Stimulated activated CD4-positive, alpha-beta T cell treated with anti-CD3 and anti-CD28 coated beads, Interleukin-2, amount 100 ng/mL, for 24 hours (primary cell): ENCODE measurements at regions not wholly inside any gene's neighbourhood (a gene's known extent, or its start where the extent isn't known, plus 50 kb on each side); places are given as distances from the start of the nearest gene placed in this dataset.

Experiments used
- DNase-seq, 2 donors: peaks; one replicate each; pipeline ENCODE4 v3.0.0-alpha.2; 2020

DNA sequence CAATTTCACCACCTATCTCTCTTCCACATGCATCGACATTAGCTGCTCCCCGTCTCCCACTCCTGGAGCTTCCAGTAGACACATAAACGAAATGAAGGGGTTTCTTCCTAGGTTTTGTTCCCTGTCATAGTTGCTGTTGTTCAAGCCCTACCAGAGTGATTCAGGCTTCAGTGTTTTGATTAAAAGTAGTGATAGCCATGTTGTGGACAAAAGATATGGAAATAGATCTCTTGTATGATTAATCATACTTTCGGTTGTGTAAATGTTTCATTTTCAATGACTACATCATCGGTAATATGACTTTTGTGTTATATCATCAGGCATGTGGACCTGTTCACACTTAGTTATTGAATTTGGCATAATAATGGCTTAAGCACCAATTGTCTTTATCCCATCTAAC lies 96.5 kb upstream of the KLF3 start:
- DNase-seq, result no peak

DNA sequence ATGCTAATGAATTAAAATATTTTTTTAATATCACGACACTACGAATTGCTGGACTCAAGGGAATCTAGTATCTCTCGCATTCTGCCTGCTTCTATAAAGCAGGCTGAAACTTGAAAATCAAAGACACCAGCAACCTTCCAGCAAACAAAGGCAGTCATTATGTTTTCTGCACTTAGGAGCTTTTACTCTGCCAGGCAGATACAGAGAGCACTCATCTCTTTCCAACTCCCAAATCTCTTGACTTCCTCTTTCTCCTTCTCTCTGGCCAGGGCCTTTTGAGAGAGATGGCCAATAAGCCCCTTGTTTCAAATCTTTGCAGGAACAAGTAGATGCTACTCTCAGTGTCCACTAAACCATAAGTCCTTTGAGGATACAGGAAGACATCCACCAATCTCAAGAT lies 95.2 kb upstream of the KLF3 start:
- DNase-seq, result no peak

DNA sequence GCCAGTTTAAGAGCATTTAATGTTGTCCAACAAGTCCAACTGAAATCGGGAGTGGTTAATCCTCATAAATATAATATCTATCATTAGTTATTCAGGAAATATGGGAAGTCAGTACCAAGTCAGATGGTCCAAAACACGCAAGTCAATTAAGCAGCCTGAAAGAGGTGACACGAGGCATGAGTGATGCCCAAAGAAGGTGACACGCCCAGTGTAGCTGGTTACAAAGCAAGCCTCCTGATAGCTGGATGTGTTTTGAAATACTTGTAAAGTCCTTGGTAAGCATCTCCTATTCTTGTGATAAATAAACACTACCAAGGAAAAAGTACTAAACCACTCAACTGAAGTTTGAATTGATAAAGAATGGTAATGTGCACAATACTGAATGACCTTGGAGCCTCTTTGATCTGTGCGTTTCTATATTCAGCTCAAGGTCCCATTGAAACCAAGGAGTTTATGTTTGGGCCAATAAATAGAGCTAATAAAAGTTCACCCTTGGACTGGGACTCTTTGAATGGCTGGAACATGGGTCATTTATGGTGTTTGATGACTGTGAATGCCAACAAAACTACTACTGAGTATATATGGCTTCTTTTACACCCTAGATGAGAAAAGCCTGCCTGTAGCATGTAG lies 93.2 kb upstream of the KLF3 start:
- no peak for DNase-seq

DNA sequence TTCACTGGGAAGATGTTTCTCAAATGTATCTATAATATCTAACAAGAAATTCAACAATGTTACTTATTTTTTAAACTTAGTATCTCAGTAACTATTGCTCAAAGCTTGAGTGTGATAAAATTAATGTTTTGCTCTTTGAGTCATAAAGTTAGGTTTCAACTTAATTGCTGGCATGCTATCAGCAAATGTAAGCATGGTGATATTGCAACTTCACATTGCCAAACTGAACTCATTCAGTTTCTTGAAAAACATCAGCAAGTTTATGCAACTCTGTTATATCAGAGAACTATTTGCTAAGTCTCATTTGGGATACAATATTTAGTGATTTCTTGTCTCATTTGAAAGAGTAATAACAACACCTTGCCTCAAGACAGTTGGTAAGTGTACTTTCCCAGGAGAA lies 91.2 kb upstream of the KLF3 start:
- no peak for DNase-seq

DNA sequence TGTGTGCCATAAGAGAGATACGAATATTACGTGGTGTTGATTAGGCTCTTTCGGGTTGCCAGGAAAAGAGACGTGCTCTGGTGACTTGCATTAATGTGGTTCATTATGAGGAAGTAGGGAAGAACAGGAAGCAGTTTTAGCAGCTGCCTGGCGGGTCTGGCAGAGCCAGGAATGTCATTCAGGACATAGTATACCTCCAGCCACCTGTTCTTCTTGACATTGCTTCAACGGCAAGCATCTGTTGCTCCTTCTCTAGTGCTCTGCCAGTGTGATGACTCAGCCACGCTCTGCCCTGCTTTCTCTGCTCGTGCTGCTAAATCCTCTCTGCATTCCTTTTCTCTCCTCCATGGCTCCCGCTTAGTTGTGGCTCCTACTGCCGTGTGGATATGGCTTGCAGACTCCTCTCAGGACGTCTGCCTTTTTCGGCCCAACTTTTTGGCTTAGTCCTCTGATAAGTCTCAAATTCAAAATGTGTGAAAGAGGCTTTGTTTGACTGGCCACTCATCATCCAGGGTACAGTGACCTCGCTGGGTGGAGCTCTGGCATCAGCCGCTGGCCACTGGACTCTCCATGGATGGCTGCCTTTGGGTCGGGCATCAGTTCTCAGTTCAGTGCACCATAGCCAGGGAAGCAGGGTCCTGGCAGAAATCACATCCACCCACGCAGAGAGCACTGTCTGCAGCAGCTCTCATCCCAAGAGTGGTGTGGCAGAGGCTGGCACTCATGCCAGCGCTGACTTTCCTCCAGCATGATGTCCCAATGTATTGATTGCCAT lies 89.3 kb upstream of the KLF3 start:
- DNase-seq, result no peak

DNA sequence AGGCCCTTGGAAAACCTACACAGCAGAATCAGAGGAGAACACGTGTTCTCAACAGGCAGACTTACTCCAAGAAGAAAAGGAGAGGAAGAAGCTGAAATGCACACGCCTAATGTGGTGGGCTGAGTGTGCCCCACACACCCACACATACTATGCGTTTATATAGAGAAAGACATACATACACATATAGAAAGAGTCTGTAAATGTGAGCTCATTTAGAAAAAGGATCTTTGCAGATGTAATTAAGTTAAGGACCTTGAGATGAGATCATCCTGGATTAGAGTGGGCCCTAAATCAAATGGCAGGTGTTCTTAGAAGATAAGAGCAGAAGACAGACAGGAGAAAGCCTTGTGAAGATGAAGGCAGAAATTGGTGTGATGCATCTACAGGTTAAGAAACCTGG lies 87.2 kb upstream of the KLF3 start:
- no peak for DNase-seq

DNA sequence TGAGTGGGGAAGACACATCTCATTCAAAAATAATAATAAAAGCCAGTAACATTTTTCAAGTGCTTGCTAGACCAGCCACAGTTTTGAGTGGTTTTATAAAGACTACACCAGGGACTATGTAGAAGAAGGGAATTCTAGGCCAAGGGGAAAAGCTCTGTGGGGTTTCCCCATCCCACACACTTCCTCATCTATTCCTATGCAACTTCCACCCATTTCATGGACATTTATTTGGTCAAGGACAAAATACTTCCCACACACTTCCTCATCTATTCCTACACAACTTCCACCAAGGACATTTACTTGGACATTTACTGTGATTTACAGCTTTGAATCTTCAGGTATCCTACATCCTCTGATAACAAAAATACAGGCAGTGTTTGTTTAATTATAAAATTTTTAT lies 86.5 kb upstream of the KLF3 start:
- DNase-seq, result no peak

DNA sequence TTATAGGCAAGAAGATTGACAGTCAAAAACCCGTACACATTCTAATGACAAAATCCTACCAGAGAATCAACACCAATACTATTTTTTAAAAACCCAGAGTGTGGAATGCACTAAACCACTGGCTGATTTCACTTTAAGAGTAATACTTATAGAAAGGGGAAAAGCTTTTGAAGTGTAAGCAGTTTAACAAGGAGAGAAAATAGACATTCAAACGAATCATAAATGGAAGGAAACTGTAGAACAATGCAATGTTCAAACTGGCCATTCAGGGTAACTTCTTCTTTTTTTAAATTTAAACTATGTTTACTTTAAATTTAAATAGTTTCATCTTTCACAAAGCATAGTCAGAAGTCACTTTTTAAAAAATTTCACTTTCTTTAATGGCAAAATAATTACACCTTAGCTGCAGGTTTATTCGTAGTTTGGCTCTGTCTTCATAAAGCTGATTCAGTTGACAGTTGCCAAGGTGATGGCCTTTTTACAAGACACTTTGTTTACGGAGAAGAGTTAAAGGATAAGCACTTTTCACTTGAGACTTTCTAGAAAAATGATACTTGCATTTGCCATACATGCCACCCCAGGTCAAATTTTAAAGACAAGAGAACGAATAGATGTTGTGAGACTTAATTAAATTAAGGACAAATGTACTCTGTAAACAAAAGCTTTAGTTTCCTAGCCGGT lies 82.4 kb upstream of the KLF3 start:
- no peak for DNase-seq

DNA sequence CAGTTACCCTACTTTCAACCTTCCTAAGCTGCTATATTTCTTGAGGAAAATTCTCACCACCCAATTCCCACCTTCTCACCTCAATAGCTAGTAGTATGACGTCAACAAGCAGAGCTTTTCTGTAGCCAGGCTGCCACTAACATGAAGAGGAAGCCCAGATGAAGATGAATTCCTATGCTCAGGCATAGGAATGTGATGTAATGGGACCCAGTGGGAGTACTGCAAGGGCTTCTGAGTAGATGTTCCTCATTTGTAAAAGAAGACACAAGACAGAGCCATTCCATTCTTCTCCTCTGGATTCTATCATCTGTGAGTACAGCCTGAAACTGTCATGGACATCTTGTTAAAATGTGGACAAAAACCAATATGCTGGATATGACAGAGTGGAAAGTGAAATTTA lies 81.6 kb upstream of the KLF3 start:
- no peak for DNase-seq

DNA sequence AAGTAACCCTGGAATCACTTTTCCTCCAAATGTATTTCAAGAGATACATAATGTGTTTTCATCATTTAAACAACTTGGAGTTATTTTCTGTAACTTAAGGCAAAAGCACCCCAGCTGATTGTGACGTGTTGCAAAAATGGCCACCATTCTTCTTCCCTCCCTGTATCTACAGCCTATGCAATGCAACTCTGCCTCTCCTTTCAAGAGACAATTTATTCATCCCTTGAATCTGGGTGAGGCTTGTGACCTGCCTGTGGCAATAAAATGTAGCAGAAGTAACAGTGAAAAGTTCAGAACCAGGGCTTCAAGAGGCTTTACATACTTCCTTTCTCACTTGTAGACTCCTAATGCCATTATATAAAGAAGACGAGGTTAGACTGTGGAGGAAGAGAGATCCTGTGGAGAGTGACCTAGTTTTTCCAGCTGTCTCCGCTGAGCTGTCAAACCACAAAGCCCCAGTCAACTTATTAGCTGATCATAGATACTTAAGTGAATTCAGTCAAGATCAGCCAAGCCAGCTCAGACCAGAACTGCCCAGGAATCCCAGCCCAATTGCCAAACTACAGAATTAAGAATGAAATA lies 81.0 kb upstream of the KLF3 start:
- peak; percentile 20 to 21 for DNase-seq

DNA sequence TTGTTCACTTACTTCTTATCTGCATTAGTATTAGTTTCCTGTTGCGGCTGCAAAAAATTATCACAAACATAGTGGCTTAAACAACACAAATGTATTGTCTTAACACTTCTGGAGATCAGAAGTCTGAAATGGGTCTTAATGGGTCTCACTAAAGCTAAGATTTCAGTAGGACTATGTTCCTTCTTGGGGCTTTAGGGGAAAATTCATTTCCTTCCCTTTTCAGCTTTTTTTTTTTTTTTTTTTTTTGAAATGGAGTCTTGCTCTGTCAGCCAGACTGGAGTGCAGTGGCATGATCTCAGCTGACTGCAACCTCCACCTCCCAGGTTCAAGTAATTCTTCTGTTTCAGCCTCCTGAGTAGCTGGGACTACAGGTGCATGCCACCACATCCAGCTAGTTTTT lies 78.1 kb upstream of the KLF3 start:
- DNase-seq, result no peak

DNA sequence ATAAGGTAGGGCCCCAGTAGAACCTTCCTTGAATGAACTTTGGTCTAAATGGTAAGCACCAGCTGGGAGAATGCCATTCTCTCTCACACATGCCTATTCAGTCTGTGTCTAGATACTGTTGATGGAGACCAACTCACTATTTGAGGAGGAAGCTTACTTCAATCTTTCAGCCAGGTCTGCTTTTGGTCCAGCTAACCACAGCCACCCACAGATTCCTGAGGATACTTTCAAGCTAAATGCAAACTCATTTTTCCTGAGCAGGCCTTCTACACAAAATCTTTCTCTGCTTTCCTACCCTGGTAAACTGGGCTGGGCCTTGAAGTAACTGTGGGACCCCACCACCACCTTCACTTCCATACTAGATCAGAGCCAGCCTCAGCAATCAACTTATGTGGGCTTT lies 76.9 kb upstream of the KLF3 start:
- no peak for DNase-seq

DNA sequence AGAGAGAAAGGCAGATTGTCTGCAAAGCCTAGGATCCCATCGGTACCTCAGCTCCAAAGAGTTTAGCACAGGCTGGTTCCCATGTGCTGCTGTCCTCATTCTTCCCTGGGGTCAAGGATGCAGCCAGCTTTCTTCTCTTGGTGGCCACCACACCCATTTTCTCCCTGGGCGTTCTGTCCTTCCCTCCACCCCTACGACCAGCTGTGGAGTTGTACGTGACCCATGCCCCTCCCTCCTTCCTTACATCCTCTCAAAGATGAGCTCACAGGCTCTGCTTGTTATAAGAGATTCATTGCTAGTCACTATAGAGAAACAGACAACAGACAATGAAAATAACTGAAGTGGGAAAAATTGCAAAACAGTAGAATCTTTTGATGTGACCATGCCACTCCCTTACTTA lies 74.0 kb upstream of the KLF3 start:
- DNase-seq, result no peak

DNA sequence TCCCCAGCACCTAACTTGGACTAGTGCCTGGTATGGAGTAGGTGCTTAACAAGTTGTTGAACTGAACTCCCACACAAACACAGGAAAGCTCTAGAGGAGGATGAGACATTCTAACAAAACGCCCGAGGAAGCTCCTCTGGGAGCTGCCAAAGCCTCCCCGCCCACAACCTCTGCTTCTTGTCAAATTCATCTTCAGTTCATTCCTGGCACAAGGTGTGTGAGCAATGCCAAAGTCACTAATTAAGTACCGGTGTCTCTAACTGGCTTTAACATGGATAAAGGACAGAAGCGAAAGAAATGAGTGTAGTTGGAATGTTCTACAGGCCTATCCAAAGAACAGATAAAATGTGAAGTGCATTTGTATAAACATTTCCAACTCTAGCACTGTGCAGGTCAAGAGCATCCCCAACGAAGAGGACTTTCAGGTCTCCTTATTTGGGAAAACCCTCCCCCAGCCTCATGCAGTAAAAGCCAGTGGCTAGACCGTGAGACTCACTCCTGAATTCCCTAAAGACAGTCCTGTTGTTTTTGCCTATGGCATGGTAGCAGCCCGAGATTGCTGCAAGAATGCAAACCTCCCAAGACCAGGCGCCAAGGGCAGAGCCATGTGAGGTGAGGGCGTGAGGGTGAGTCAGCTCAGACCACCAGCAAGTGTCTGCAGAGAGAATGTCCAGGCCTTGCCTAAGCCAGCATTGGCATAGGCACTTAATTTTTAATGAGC lies 72.2 kb upstream of the KLF3 start:
- no peak for DNase-seq

DNA sequence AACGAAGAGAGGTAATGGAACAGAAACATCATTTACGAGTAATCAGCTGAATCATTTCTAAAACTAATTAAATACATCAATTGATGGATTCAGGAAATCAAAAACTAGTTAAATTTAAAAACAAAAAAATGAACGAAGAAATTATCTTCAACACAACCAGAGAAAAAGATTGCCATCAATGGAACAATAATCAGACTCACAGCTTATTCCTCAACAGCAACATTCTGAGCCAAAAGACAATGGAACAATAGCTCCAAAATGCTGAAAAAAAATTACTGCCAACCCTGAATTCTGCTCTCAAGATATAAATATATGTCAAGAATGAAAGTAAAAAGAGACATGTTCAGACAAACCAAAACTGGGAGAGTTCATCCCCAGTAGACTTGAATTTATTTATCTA lies 65.5 kb upstream of the KLF3 start:
- DNase-seq, result no peak

DNA sequence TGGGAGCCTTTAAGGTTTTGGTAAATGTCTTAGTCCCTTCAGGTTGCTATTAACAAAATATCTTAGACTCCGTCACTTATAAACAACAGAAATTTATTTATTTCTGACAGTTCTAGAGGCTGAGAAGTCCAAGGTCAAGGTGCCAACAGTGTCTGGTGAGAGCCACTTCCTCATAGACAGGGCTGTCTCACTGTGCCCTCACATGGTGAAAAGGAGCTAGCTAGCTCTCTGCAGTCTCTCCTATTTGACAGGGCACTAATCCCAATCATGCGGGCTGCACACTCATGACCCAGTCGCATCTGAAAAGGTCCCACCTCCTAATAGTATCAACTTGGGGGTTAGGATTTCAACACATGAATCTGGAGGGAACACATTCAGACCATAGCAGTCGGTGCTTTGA lies 63.4 kb upstream of the KLF3 start:
- no peak for DNase-seq

DNA sequence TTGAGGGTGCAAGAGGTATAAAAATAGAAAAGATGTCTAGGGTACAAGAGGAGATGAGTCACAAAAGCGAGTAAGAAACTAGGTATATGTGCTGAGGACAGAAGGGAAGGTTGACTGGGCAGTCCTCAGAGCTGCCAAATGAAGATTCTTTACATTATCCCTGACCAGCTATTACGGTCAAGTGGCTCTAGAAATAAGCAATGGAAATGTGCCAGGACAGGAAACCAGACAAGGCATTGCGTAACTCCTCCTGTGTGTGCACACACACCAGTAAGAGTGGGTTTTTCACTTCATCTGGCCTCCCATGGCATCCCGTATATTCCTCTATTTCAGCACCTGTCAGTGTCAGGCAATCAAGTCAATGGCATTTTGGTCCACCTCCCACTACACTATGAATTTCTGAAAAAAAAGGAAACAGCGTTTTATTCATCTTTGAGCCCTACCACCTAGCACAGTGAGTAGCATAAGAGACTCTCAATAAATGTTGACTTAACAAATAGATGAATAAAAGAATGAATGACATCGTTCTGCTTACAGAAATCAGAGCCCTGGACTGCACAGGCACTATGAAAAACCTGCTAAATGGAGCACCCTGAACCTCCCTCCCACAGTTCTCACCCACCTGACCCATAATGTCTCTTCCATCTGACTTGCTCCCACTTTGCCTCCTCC lies 62.6 kb upstream of the KLF3 start:
- DNase-seq, result no peak

DNA sequence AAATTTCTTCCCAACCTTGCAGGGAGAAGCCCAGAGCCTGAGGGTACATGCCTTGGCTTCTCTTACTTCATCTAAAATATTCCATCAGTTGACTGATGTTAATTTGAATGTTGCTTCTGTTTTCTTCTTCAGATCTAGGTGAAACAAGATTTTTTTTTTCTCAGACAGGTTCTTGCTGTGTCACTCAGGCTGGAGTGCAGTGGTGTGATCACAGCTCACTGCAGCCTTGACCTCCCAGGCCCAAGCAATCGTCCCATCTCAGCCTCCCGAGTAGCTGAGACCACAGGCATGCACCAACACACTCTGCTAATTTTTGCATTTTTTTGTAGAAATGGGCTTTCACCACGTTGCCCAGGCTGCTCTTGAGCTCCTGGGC lies 62.1 kb upstream of the KLF3 start:
- no peak for DNase-seq

DNA sequence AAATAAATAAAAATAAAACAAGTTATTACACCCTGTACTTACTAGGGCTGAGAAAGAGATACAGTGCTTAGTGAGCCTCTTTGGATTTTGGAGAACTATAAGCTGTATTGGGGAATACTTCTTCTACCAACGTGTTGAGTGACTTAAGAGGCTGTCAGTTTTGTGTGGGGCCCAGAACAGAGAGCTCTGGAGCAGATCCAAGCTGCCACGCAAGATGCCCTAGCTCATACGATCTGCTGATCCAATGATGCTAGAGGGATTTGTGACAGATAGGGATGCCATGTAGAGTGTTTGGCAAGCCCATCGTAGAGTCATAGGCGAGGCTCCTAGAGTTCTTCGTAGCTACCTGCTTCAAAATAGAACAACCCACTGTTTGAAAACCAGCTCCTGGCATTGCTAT lies 60.3 kb upstream of the KLF3 start:
- no peak for DNase-seq

DNA sequence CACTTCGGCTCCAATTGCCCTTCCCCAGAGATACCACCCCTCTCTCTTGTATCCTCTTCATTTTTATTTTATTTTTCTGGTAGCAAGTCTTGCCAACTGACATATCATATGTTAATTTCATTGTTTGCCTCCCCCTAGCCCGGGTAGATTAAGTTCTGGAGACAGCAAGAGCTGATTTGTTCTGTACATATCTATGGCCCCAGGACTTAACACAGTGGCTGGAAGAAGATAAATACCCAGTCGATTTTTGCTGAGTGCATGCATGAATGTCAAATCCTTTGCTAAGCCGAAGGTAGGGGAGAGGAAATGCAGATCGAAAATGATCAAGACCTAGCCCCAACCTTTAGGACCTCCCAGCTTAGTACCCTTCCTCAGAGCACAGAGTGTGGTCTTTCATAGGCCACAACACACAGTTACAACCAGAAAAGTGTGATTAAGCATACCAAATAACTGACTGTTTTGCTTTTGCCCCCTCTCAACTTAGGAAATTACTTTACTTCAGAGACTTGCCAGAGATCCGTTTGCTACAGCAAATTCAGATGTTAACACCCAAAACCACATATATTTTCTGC lies 58.7 kb upstream of the KLF3 start:
- DNase-seq, result no peak

DNA sequence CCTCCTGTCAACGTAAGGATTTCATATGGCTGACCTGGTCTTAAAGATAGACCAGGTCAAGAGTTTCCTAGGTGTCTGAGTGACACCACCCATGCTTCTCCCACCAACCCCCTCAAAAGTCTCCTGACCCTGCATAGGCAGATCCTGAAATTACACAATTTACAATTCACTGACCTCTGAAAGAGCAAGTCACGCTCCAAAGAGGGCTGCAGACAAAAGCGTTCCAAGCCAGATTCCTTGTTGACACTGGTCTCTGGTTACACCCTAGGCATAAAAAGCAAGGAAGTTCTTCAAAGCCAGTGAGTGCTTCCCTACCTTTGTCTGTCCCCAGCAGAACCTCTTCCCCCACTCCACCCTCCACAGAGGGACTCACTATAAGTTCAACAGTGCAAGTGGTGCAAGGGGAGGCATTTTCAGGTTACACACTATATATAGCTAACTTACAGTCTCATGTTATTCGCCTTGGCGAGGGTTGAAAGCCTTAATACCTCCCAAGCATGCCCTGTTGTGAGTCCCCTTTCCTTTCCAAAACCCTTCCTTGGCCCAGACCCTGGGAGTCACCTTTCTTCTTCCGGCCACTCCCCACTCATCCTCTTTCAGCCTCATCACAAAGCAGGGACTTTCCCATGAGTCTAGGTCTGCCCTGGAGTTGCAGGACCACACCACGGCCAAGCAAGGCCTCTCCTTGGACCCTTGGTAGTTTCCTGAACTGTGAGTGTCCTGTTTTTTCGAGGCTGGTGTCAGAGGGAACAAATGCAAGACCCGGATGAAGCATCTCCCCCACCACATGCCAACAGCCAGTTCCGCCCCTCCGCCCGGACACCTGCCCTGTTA lies 58.0 kb upstream of the KLF3 start:
- DNase-seq, result no peak

DNA sequence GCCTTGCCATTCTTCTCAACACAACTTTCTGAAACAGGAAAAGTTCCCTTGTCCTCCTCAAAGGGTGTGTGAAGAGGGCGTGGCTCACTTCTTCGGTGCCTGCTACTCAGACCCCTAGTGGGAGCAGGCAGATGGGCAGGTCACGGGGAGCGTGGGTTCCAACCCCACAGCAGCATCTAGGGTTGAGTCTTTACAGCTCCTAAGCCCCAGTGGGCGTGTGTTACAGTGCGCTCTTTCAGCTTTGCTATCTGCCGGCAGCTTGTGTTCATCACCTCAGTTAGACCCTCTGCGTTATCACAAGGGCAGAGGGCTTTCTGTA lies 57.5 kb upstream of the KLF3 start:
- DNase-seq, result no peak
